CD4-positive, alpha-beta T cell (primary cell): ENCODE measurements at regions not wholly inside any gene's neighbourhood (a gene's known extent, or its start where the extent isn't known, plus 50 kb on each side); places are given as distances from the start of the nearest gene placed in this dataset.

ENCODE experiments used
- ATAC-seq: fragments of 200-7000 bp; cut with Tn5 transposase; one replicate; pipeline ENCODE4 v1.10.0; 2022; ENCODE audit warnings: mild to moderate bottlenecking; ENCODE audit not compliant: poor library complexity
- CTCF ChIA-PET: fragments of 350-600 bp; sonication (Branson Sonifier 250); formaldehyde crosslinking; loops from one replicate; lab custom pipeline; 2021; ENCODE audit warnings: antibody characterized with exemption, inconsistent platforms; lab: Charles Lee
- POLR2A ChIA-PET: fragments of 350-600 bp; sonication (Branson Sonifier 250); formaldehyde crosslinking; loops from one replicate; lab custom pipeline; 2021; ENCODE audit warnings: antibody characterized with exemption, inconsistent platforms; lab: Charles Lee
- DNase-seq, 14 experiments: peaks; one replicate each; pipeline ENCODE4 v3.0.0-alpha.2; 2013 to 2020; ENCODE audit warnings: mixed read lengths in 2 of 14
- H3K27ac ChIP-seq, 2 donors: one replicate each; pipeline versions ENCODE4 v1.5.1 to v1.7.0; 2013; ENCODE audit warnings: low read length in 2 of 2, low read depth in 1 of 2, mild to moderate bottlenecking in 1 of 2
- H3K27me3 ChIP-seq, 2 experiments: 1 replicate in 1 of 2; 2 replicates in 1 of 2; pipeline versions ENCODE4 v1.6.1 to v1.7.0; 2013; ENCODE audit warnings: low read length in 2 of 2, control low read depth in 1 of 2, mild to moderate bottlenecking in 1 of 2, moderate library complexity in 1 of 2; ENCODE audit not compliant: insufficient read depth in 2 of 2, control insufficient read depth in 1 of 2
- H3K36me3 ChIP-seq: one replicate; pipeline ENCODE4 v1.6.1; 2013; ENCODE audit warnings: low read length, control low read depth; ENCODE audit not compliant: insufficient read depth
- H3K4me1 ChIP-seq: one replicate; pipeline ENCODE4 v1.6.1; 2013; ENCODE audit warnings: low read length, control low read depth; ENCODE audit not compliant: insufficient read depth
- H3K4me3 ChIP-seq: one replicate; pipeline ENCODE4 v1.5.1; 2013; ENCODE audit warnings: mild to moderate bottlenecking, low read length, moderate library complexity
- H3K9me3 ChIP-seq, 2 experiments: 1 replicate in 1 of 2; 2 replicates in 1 of 2; pipeline versions ENCODE4 v1.6.1 to v1.7.0; 2013; ENCODE audit warnings: low read length in 2 of 2, mild to moderate bottlenecking in 2 of 2, control low read depth in 1 of 2, moderate library complexity in 1 of 2; ENCODE audit not compliant: control insufficient read depth in 1 of 2, insufficient read depth in 1 of 2
- H3K27ac Mint-ChIP-seq: one replicate; pipeline ENCODE4 v1.8.0; 2020; ENCODE audit warnings: mixed read lengths
- H3K27me3 Mint-ChIP-seq: one replicate; pipeline ENCODE4 v1.8.0; 2021; ENCODE audit warnings: mixed read lengths
- H3K36me3 Mint-ChIP-seq: one replicate; pipeline ENCODE4 v1.8.0; 2021; ENCODE audit warnings: low read depth, mixed read lengths
- H3K4me1 Mint-ChIP-seq: one replicate; pipeline ENCODE4 v1.8.0; 2021; ENCODE audit warnings: low read depth, mixed read lengths
- H3K4me3 Mint-ChIP-seq: one replicate; pipeline ENCODE4 v1.8.0; 2020; ENCODE audit warnings: mild to moderate bottlenecking, mixed read lengths
- H3K9me3 Mint-ChIP-seq: one replicate; pipeline ENCODE4 v1.8.0; 2020; ENCODE audit warnings: mixed read lengths
- intact Hi-C, 2 experiments: fragments of 100-400 bp; cut with DNase I in 1 of 2; cut with micrococcal nuclease in 1 of 2; formaldehyde crosslinking; loops; one replicate each; pipeline versions ENCODE4 v1.15.1 to v1.9.0; 2023 to 2025; cut with DNase I, micrococcal nuclease
- TF ChIP-seq, protein P1 (sequence below): fragments of 200-600 bp; IDR thresholded peaks from one replicate; pipeline ENCODE4 v1.8.0; 2022; ENCODE audit warnings: antibody characterized with exemption, mild to moderate bottlenecking

GRCh38 chr15:36428102-36428845, 151.2 kb upstream of the CDIN1 start:
- DNase-seq (no peak), ATAC-seq (no peak)
- Mint-ChIP-seq H3K36me3 (no peaks in the 10 kb centered on the region), H3K27me3 (no peaks in the 10 kb centered on the region), H3K9me3 (peaks cover 2% of the 10 kb centered on the region), H3K4me3 (no peak overlapping the region), H3K4me1 (no peaks in the 10 kb centered on the region), H3K27ac (no peak overlapping the region)
- POLR2A ChIA-PET: no interaction called here
- CTCF ChIA-PET: no interaction called here
- no peaks in the 10 kb centered on the region for H3K27me3 ChIP-seq
- intact Hi-C loops: no loop called here
- H3K4me1 ChIP-seq: no peaks in the 10 kb centered on the region
- H3K4me3 ChIP-seq: no peak overlapping the region
- H3K27ac ChIP-seq: no peak overlapping the region
- H3K9me3 ChIP-seq: no peaks in the 10 kb centered on the region
- no peaks in the 10 kb centered on the region for H3K36me3 ChIP-seq
- TF ChIP-seq, protein P1, sequence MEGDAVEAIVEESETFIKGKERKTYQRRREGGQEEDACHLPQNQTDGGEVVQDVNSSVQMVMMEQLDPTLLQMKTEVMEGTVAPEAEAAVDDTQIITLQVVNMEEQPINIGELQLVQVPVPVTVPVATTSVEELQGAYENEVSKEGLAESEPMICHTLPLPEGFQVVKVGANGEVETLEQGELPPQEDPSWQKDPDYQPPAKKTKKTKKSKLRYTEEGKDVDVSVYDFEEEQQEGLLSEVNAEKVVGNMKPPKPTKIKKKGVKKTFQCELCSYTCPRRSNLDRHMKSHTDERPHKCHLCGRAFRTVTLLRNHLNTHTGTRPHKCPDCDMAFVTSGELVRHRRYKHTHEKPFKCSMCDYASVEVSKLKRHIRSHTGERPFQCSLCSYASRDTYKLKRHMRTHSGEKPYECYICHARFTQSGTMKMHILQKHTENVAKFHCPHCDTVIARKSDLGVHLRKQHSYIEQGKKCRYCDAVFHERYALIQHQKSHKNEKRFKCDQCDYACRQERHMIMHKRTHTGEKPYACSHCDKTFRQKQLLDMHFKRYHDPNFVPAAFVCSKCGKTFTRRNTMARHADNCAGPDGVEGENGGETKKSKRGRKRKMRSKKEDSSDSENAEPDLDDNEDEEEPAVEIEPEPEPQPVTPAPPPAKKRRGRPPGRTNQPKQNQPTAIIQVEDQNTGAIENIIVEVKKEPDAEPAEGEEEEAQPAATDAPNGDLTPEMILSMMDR: no peak

DNA sequence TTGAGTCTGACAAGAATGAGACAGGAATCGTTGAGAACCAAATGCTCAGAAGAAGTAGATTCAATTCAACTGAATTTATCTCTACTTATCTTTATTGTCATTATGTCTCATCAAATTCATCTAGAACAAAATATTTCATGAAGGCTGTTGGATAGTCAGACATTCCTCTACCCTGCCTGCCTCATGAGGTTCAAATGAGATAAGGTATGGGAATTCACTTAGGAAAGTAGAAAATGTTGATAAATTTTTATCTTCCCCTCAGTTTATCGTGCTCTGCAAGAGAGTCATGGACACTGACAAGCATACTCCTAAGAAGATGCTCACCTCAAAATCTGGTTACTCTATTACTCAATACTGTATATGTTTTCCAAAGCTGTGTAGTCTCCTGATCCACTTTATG, 149.7 kb upstream of the CDIN1 start:
- Histone ChIP-seq H3K27ac (no peak overlapping the region), H3K4me1 (no peaks in the 10 kb centered on the region), H3K4me3 (no peak overlapping the region), H3K9me3 (no peaks in the 10 kb centered on the region), H3K36me3 (no peaks in the 10 kb centered on the region), H3K27me3 (no peaks in the 10 kb centered on the region)
- POLR2A ChIA-PET: no interaction called here
- Mint-ChIP-seq H3K9me3 (no peaks in the 10 kb centered on the region), H3K4me1 (no peaks in the 10 kb centered on the region), H3K27me3 (no peaks in the 10 kb centered on the region), H3K4me3 (no peak overlapping the region), H3K36me3 (no peaks in the 10 kb centered on the region), H3K27ac (no peak overlapping the region)
- TF ChIP-seq, protein P1: no peak
- DNase-seq: no peak
- CTCF ChIA-PET: no interaction called here
- intact Hi-C loops: no loop called here
- no peak for ATAC-seq

DNA sequence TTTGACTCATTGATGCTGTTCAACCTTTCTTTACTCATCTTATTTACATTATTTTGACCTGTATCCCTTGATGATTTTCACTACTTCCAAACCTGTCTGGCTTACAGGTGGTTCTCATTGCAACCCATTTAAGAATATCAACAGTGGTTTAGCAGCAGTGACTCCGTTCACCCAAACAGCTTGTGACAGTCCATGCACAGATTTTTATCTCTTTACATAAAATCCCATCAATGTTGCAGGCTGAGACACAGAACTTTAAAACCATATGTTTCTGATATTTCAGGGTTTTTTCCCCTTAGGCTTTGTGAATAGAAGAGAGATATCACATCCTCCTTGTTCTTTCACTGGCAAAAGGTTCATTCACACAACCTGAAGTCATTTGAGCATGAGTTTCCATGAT, 149.1 kb upstream of the CDIN1 start:
- H3K4me1 ChIP-seq: no peaks in the 10 kb centered on the region
- H3K27me3 Mint-ChIP-seq: no peaks in the 10 kb centered on the region
- no peak overlapping the region for H3K4me3 ChIP-seq
- no peaks in the 10 kb centered on the region for H3K9me3 Mint-ChIP-seq
- no peak overlapping the region for H3K27ac Mint-ChIP-seq
- ChIA-PET CTCF (no interaction called here), POLR2A (no interaction called here)
- H3K4me1 Mint-ChIP-seq: no peaks in the 10 kb centered on the region
- no peaks in the 10 kb centered on the region for H3K9me3 ChIP-seq
- no peaks in the 10 kb centered on the region for H3K36me3 ChIP-seq
- no peak overlapping the region for H3K4me3 Mint-ChIP-seq
- no peak overlapping the region for H3K27ac ChIP-seq
- H3K27me3 ChIP-seq: no peaks in the 10 kb centered on the region
- intact Hi-C loops: no loop called here
- TF ChIP-seq, protein P1: no peak
- no peak for ATAC-seq
- no peaks in the 10 kb centered on the region for H3K36me3 Mint-ChIP-seq
- DNase-seq: no peak
